Activated CD8-positive, alpha-beta T cell treated with anti-CD3 and anti-CD28 coated beads for 36 hours (primary cell): ENCODE measurements at regions not wholly inside any gene's neighbourhood (a gene's known extent, or its start where the extent isn't known, plus 50 kb on each side); places are given as distances from the start of the nearest gene placed in this dataset.

Source experiments
- ATAC-seq: fragments of 200-7000 bp; cut with Tn5 transposase; one replicate; pipeline ENCODE4 v1.10.0; 2021; ENCODE audit warnings: mild to moderate bottlenecking, moderate library complexity
- CTCF ChIA-PET: fragments of 350-600 bp; sonication (Branson Sonifier 250); formaldehyde crosslinking; loops from one replicate; lab custom pipeline; 2021; ENCODE audit warnings: antibody characterized with exemption; lab: Charles Lee
- POLR2A ChIA-PET: fragments of 350-600 bp; sonication (Branson Sonifier 250); formaldehyde crosslinking; loops from one replicate; lab custom pipeline; 2021; ENCODE audit warnings: antibody characterized with exemption; lab: Charles Lee
- DNase-seq: peaks from one replicate; pipeline ENCODE4 v3.0.0-alpha.2; 2020
- H3K27ac Mint-ChIP-seq: one replicate; pipeline ENCODE4 v1.8.0; 2021; ENCODE audit warnings: mild to moderate bottlenecking, mixed read lengths
- H3K27me3 Mint-ChIP-seq: one replicate; pipeline ENCODE4 v1.8.0; 2021; ENCODE audit warnings: mixed read lengths
- H3K36me3 Mint-ChIP-seq: one replicate; pipeline ENCODE4 v1.8.0; 2021; ENCODE audit warnings: low read depth, mixed read lengths
- H3K4me1 Mint-ChIP-seq: one replicate; pipeline ENCODE4 v1.8.0; 2021; ENCODE audit warnings: low read depth, mixed read lengths
- H3K4me3 Mint-ChIP-seq: one replicate; pipeline ENCODE4 v1.8.0; 2021; ENCODE audit warnings: mild to moderate bottlenecking, moderate library complexity, mixed read lengths
- H3K9me3 Mint-ChIP-seq: one replicate; pipeline ENCODE4 v1.8.0; 2021; ENCODE audit warnings: mixed read lengths
- intact Hi-C: fragments of 100-400 bp; cut with micrococcal nuclease; formaldehyde crosslinking; loops from one replicate; pipeline ENCODE4 v1.10.0; 2022
- TF ChIP-seq, protein P1 (sequence below): fragments of 200-600 bp; IDR thresholded peaks from one replicate; pipeline ENCODE4 v1.8.0; 2022; ENCODE audit warnings: antibody characterized with exemption, mild to moderate bottlenecking

DNA sequence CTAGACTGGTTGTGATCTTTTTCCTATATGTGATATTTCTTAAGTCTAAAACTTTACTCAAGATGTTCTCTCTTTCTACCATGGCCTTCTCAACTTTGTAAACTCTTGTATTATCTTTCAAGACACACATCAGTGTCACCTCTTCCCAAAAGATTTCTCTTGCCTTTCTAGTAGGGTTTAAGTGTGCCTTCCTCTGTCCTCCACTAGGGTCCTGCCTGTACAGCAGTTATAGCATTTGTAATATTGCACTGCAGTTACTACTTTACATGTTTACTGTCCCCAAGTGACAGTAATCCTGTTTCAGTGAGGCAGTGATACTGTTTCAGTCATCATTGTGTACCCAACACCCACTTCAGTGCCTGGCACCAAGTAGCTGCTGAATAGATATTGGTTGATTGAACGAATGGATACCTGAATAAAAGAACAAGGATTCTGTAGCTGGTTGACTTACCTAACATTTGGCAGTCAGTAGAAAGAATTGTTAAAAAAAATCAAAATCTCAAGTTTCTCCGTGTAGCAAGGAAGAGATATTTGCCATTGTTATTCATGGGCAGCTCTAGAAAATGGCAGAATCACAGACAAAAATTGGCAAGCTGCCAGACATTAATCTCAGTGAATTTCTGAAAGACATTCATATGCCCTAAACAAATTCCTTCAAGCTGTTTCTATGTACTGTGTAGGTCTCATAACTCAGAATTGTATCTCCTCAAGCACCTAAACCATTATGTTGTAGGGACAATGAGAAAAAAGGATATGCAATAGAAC, 79.4 kb downstream of the RBMXL2 start:
- intact Hi-C loops = no loop called here
- POLR2A ChIA-PET = no interaction called here
- Mint-ChIP-seq H3K9me3 (no peaks in the 10 kb centered on the region), H3K4me3 (no peak overlapping the region), H3K27ac (no peak overlapping the region), H3K27me3 (peaks cover 2% of the 10 kb centered on the region), H3K4me1 (no peaks in the 10 kb centered on the region), H3K36me3 (no peaks in the 10 kb centered on the region)
- no peak for ATAC-seq
- CTCF ChIA-PET = no interaction called here
- DNase-seq = no peak
- TF ChIP-seq, protein P1, sequence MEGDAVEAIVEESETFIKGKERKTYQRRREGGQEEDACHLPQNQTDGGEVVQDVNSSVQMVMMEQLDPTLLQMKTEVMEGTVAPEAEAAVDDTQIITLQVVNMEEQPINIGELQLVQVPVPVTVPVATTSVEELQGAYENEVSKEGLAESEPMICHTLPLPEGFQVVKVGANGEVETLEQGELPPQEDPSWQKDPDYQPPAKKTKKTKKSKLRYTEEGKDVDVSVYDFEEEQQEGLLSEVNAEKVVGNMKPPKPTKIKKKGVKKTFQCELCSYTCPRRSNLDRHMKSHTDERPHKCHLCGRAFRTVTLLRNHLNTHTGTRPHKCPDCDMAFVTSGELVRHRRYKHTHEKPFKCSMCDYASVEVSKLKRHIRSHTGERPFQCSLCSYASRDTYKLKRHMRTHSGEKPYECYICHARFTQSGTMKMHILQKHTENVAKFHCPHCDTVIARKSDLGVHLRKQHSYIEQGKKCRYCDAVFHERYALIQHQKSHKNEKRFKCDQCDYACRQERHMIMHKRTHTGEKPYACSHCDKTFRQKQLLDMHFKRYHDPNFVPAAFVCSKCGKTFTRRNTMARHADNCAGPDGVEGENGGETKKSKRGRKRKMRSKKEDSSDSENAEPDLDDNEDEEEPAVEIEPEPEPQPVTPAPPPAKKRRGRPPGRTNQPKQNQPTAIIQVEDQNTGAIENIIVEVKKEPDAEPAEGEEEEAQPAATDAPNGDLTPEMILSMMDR = no peak

DNA sequence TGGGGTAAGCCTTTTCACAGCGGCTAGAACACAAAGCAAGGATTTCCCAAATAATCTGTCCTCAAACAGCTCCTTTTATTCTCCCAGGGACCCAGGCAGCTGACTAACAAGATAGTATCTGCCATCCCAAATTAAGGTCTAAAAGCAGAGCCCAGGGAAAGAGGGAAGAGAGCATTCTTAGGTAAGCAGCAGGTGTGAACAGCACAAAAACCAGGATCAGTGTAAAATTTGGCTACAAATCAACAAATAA, 79.9 kb downstream of the RBMXL2 start:
- no peaks in the 10 kb centered on the region for H3K36me3 Mint-ChIP-seq
- ChIA-PET CTCF (no interaction called here), POLR2A (no interaction called here)
- intact Hi-C loops = no loop called here
- no peaks in the 10 kb centered on the region for H3K27me3 Mint-ChIP-seq
- H3K4me3 Mint-ChIP-seq = no peak overlapping the region
- ATAC-seq (no peak), DNase-seq (no peak)
- TF ChIP-seq, protein P1 = no peak
- H3K27ac Mint-ChIP-seq = no peak overlapping the region
- H3K9me3 Mint-ChIP-seq = no peaks in the 10 kb centered on the region
- no peaks in the 10 kb centered on the region for H3K4me1 Mint-ChIP-seq

DNA sequence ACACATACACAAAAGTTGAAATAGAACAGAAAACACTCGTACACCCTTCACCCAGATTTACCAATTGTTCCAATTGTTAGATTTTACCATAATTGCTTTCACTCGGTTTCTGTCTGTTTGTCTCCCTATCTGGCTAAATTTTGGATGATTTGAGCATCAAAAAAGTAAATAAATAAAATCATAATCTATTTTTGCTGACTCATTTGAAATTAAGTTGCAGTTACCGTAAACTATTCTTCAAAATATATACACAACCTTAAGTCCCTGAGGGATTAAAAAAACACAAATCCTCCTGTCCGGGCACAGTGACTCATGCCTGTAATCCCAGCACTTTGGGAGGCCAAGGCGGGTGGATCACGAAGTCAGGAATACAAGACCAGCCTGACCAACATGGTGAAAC, 81.3 kb upstream of the SYT9 start:
- no peaks in the 10 kb centered on the region for H3K4me1 Mint-ChIP-seq
- no peaks in the 10 kb centered on the region for H3K27me3 Mint-ChIP-seq
- ChIA-PET CTCF (no interaction called here), POLR2A (no interaction called here)
- H3K9me3 Mint-ChIP-seq = no peaks in the 10 kb centered on the region
- H3K27ac Mint-ChIP-seq = no peak overlapping the region
- TF ChIP-seq, protein P1 = no peak
- no peak for DNase-seq
- intact Hi-C loops = no loop called here
- no peaks in the 10 kb centered on the region for H3K36me3 Mint-ChIP-seq
- no peak for ATAC-seq
- H3K4me3 Mint-ChIP-seq = no peak overlapping the region

DNA sequence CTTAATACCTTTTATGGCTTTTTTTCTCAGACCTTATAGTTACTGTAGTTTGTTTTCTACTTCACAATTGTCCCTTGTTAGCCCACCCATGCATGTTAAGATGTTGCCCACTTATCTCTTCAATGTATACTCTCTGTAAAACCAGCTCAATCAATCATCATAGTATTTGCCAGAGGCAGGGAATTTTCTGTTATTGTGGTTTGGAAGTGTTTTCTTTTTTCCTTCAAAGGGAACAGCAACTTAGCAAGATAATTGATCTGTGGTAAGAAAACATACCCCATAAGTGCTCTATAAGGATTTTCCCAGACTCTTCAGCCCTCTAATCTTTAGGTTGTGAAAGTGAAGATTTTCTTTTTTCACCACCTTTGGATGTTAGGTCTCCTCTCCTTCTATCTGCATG, 76.7 kb upstream of the SYT9 start:
- TF ChIP-seq, protein P1 = no peak
- ChIA-PET CTCF (no interaction called here), POLR2A (no interaction called here)
- ATAC-seq (no peak), DNase-seq (no peak)
- no peaks in the 10 kb centered on the region for H3K9me3 Mint-ChIP-seq
- H3K27ac Mint-ChIP-seq = no peak overlapping the region
- H3K4me3 Mint-ChIP-seq = no peak overlapping the region
- no peaks in the 10 kb centered on the region for H3K27me3 Mint-ChIP-seq
- no peaks in the 10 kb centered on the region for H3K4me1 Mint-ChIP-seq
- no peaks in the 10 kb centered on the region for H3K36me3 Mint-ChIP-seq
- intact Hi-C loops = no loop called here

DNA sequence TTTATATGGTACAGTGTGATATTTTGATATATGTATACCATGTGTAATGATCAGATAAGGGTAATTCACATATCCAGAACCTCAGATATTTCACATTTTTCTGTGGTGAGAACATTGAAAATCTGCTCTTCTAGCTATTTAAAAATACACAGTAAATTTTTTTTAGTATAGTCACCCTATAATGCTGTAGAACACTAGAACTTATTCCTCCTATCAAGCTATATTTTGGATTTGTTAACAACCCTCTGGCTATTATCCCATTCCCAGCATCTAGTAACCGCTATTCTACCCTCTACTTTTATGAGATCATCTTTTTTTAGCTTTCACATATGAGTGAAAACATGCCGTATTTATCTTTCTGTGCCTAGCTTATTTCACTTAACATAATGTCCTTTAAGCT, 65.5 kb upstream of the SYT9 start:
- Mint-ChIP-seq H3K4me3 (no peak overlapping the region), H3K4me1 (no peaks in the 10 kb centered on the region), H3K27ac (no peak overlapping the region), H3K27me3 (peaks cover 3% of the 10 kb centered on the region), H3K9me3 (no peaks in the 10 kb centered on the region), H3K36me3 (no peaks in the 10 kb centered on the region)
- TF ChIP-seq, protein P1 = no peak
- CTCF ChIA-PET = no interaction called here
- intact Hi-C loops = no loop called here
- DNase-seq (no peak), ATAC-seq (no peak)
- POLR2A ChIA-PET = no interaction called here
